ENCODE measurements at regions not wholly inside any gene's neighbourhood (a gene's known extent, or its start where the extent isn't known, plus 50 kb on each side); places are given as distances from the start of the nearest gene placed in this dataset.

DNA sequence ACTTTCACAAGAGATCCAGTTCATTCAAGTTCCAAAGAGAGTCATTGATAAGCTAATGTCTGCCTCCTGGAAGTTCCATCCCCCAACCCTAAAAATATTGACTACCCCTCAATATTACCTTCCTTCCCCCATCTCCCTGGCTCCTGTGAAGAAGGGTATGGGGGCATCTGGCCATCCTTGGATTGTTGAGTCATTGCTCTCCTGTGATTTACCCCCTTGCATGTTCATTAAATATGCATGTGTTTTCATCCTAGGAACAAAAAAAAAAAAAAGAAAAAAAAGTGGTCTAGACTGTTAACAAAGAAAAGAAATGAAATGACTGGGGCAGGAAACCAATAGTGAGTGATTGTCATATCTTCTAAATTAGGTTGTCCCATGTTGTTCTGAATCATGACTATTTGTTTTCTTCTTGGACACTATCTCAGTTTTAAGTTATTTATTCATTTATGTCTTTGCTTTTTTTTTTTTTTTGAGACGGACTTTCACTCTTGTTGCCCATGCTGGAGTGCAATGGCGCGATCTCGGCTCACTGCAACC lies 51.9 kb upstream of the HUWE1 start:
- whole genome bisulfite sequencing (ENCODE audit: low lambda C conversion rate), result 51% methylated on average over 4 of the region's 4 CpGs
- POLR2A ChIA-PET, result no interaction called here
- no peaks in the 10 kb centered on the region for H3K79me2 ChIP-seq (ENCODE audit: insufficient read depth)
- H2AFZ ChIP-seq (ENCODE audit: low read depth), result no peak overlapping the region
- H3K4me1 ChIP-seq (ENCODE audit: control insufficient read depth in 1 of 2, insufficient read depth in 2 of 2, low read depth in 1 of 2, low read length in 1 of 2), result no peaks in the 10 kb centered on the region
- no peaks in the 10 kb centered on the region for H3K9me3 ChIP-seq
- no peaks in the 10 kb centered on the region for H3K36me3 ChIP-seq (replicated peaks in 1 of 2; ENCODE audit: control insufficient read depth in 1 of 2, insufficient read depth in 2 of 2, low read length in 1 of 2)
- no peak overlapping the region for H3K4me3 ChIP-seq (ENCODE audit: low read depth in 2 of 2, low read length in 1 of 2)
- H3K27ac ChIP-seq (ENCODE audit: low read depth in 2 of 2, low read length in 1 of 2), result no peak overlapping the region
- H3K9me2 ChIP-seq, result no peaks in the 10 kb centered on the region
- no peaks in the 10 kb centered on the region for H3F3A ChIP-seq (replicated peaks; ENCODE audit: insufficient read depth)
- no peak overlapping the region for H3K9ac ChIP-seq
- no peaks in the 10 kb centered on the region for H4K20me1 ChIP-seq (ENCODE audit: insufficient read depth)
- H3K4me2 ChIP-seq, result no peak overlapping the region
- CTCF ChIA-PET, result no interaction called here
- H3K27me3 ChIP-seq (ENCODE audit: insufficient read depth), result no peaks in the 10 kb centered on the region; the same call in 1 of the 2 replicates
- DNase-seq, result no peak
- no peak for TF ChIP-seq JUND (IDR thresholded peaks at IDR 0.05)
- no peak for TF ChIP-seq FOSL2 (IDR thresholded peaks at IDR 0.05; ENCODE audit: borderline replicate concordance, low read depth)
- no peak for TF ChIP-seq SIN3A (IDR thresholded peaks at IDR 0.05; ENCODE audit: borderline replicate concordance, low read depth, low read length)
- TF ChIP-seq EZH2phosphoT487 (IDR thresholded peaks at IDR 0.05; ENCODE audit: borderline replicate concordance, low read depth), result no peak
- no peak for TF ChIP-seq EP300 (IDR thresholded peaks at IDR 0.05; ENCODE audit: borderline replicate concordance in 1 of 2, low read depth in 1 of 2, low read length in 1 of 2)
- TF ChIP-seq RFX5 (IDR thresholded peaks at IDR 0.05; ENCODE audit: low read length), result no peak
- no peak for TF ChIP-seq USF1 (IDR thresholded peaks at IDR 0.05; ENCODE audit: borderline replicate concordance, low read depth)
- no peak for TF ChIP-seq GATA2 (CRISPR knock-in tag; IDR thresholded peaks at IDR 0.05)
- no peak for TF ChIP-seq ZBTB33 (IDR thresholded peaks at IDR 0.05; ENCODE audit: borderline replicate concordance, low read depth)
- no peak for TF ChIP-seq RCOR1 (IDR thresholded peaks at IDR 0.05; ENCODE audit: low read length)
- no peak for TF ChIP-seq POLR2AphosphoS5 (IDR thresholded peaks at IDR 0.05; ENCODE audit: low read depth, low read length)
- no peak for TF ChIP-seq FOXM1 (IDR thresholded peaks at IDR 0.05; ENCODE audit: low read depth)
- no peak for TF ChIP-seq MEF2A (IDR thresholded peaks at IDR 0.05; ENCODE audit: borderline replicate concordance, low read depth)
- no peak for TF ChIP-seq RXRA (IDR thresholded peaks at IDR 0.05; ENCODE audit: borderline replicate concordance, low read depth)
- TF ChIP-seq TCF12 (IDR thresholded peaks at IDR 0.05), result no peak
- TF ChIP-seq TEAD4 (IDR thresholded peaks at IDR 0.05; ENCODE audit: borderline replicate concordance, insufficient read depth), result no peak
- TF ChIP-seq ELF1 (IDR thresholded peaks at IDR 0.05), result no peak
- TF ChIP-seq, protein P1, sequence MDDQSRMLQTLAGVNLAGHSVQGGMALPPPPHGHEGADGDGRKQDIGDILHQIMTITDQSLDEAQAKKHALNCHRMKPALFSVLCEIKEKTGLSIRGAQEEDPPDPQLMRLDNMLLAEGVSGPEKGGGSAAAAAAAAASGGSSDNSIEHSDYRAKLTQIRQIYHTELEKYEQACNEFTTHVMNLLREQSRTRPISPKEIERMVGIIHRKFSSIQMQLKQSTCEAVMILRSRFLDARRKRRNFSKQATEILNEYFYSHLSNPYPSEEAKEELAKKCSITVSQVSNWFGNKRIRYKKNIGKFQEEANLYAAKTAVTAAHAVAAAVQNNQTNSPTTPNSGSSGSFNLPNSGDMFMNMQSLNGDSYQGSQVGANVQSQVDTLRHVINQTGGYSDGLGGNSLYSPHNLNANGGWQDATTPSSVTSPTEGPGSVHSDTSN (IDR thresholded peaks at IDR 0.05), result no peak
- TF ChIP-seq GABPA (IDR thresholded peaks at IDR 0.05; ENCODE audit: low read depth), result no peak

Small RNAs in the stretch of these regions (small RNA-seq; reads per million reads assigned to genes)
- gene BX323845.1 (0 reads per million in 7 experiments), gene BX323845.2 (0 reads per million in 7 experiments)

Data from SK-N-SH (cell line).